ENCODE measurements at regions not wholly inside any gene's neighbourhood (a gene's known extent, or its start where the extent isn't known, plus 50 kb on each side); places are given as distances from the start of the nearest gene placed in this dataset.

DNA sequence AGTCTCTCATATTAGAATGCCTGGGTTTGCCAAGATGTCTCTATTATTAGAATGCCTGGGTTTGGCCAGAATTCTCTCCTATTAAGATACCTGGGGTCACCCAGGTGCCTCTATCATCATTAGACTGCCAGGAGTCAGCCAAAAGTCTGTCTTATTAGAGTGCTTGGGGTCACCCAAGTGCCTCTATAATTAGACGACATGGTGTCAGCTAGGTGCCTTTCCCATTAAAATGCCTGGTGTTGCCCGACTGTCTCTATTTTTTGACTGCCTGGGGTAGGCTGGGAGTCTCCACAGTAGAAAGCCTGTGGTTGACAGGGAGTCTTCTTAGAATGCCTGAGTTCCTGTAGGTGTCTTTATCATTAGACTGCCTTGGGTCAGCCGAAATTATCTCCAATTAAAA lies 1536.6 kb downstream of the UQCRFS1 start:
- no peaks in the 10 kb centered on the region for H3K27me3 ChIP-seq (ENCODE audit: control insufficient read depth in 2 of 2, insufficient read depth in 2 of 2, low read length in 2 of 2)
- CTCF ChIA-PET, result no interaction called here
- H3K27ac ChIP-seq (ENCODE audit: insufficient read depth, low read depth, low read length), result no peak overlapping the region
- POLR2A ChIA-PET, result no interaction called here
- dilution Hi-C loops (cut with MboI; ENCODE audit: extremely low pct_ligation_motif_present, low sequenced_read_pairs) (no loop called here), intact Hi-C loops (cut with micrococcal nuclease) (no loop called here)
- no peaks in the 10 kb centered on the region for H3K9me1 ChIP-seq (replicated peaks; ENCODE audit: control insufficient read depth, extremely low read depth, insufficient read depth, low read length)
- no peak overlapping the region for H3K4me2 ChIP-seq (ENCODE audit: insufficient read depth, low read length)
- no peaks in the 10 kb centered on the region for H3K9me3 ChIP-seq (replicated peaks; ENCODE audit: control insufficient read depth, insufficient read depth, low read length)
- no peak for DNase-seq (ENCODE audit: low read depth, low spot score)
- no peak overlapping the region for H2AFZ ChIP-seq (ENCODE audit: low read depth, low read length)
- TF ChIP-seq POLR2AphosphoS5 (IDR thresholded peaks at IDR 0.05; ENCODE audit: insufficient read depth, low read depth, low read length) (no peak), MYC (IDR thresholded peaks at IDR 0.05; ENCODE audit: low read depth, low read length) (no peak), JUN (IDR thresholded peaks at IDR 0.05; ENCODE audit: borderline replicate concordance, insufficient read depth, insufficient read length, low read depth) (no peak), EZH2 (IDR thresholded peaks at IDR 0.05; ENCODE audit: borderline replicate concordance, low read depth, low read length, severe bottlenecking) (no peak), FOS (IDR thresholded peaks at IDR 0.05; ENCODE audit: borderline replicate concordance, insufficient read depth, low read length) (no peak), GATA2 (IDR thresholded peaks at IDR 0.05; ENCODE audit: insufficient read depth, insufficient read length, low read depth, low read length) (no peak), POLR2A (IDR thresholded peaks at IDR 0.05; ENCODE audit: low read depth, low read length) (no peak)
- TF ChIP-seq, protein P1, sequence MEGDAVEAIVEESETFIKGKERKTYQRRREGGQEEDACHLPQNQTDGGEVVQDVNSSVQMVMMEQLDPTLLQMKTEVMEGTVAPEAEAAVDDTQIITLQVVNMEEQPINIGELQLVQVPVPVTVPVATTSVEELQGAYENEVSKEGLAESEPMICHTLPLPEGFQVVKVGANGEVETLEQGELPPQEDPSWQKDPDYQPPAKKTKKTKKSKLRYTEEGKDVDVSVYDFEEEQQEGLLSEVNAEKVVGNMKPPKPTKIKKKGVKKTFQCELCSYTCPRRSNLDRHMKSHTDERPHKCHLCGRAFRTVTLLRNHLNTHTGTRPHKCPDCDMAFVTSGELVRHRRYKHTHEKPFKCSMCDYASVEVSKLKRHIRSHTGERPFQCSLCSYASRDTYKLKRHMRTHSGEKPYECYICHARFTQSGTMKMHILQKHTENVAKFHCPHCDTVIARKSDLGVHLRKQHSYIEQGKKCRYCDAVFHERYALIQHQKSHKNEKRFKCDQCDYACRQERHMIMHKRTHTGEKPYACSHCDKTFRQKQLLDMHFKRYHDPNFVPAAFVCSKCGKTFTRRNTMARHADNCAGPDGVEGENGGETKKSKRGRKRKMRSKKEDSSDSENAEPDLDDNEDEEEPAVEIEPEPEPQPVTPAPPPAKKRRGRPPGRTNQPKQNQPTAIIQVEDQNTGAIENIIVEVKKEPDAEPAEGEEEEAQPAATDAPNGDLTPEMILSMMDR (IDR thresholded peaks at IDR 0.05; ENCODE audit: extremely low read depth in 1 of 2, insufficient read depth in 1 of 2, low read depth in 1 of 2, low read length in 2 of 2), result no peak
- TF ChIP-seq, protein P2, sequence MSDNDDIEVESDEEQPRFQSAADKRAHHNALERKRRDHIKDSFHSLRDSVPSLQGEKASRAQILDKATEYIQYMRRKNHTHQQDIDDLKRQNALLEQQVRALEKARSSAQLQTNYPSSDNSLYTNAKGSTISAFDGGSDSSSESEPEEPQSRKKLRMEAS (IDR thresholded peaks at IDR 0.05; ENCODE audit: insufficient read depth, insufficient read length), result no peak
- no peaks in the 10 kb centered on the region for H4K20me1 ChIP-seq (replicated peaks; ENCODE audit: control insufficient read depth, extremely low read depth, insufficient read depth, low read length)
- no peak for FAIRE-seq
- no peaks in the 10 kb centered on the region for H3K79me2 ChIP-seq (ENCODE audit: control insufficient read depth, insufficient read depth, low read length)
- no peak overlapping the region for H3K4me3 ChIP-seq (replicated peaks in 1 of 3; ENCODE audit: insufficient read depth in 1 of 3, low read depth in 1 of 3, low read length in 3 of 3)
- H3K9ac ChIP-seq (replicated peaks; ENCODE audit: extremely low read depth, insufficient read depth, low read length), result no peak overlapping the region
- BruUV-seq (replicated peaks), result no TSS peak
- no peaks in the 10 kb centered on the region for H3K4me1 ChIP-seq (ENCODE audit: control insufficient read depth, extremely low read depth, insufficient read depth, low read length)
- no peaks in the 10 kb centered on the region for H3K36me3 ChIP-seq (ENCODE audit: control insufficient read depth in 2 of 2, extremely low read depth in 1 of 2, insufficient read depth in 2 of 2, low read length in 2 of 2)

Data from endothelial cell of umbilical vein (primary cell).